OCI-LY7 (cell line): ENCODE measurements at regions not wholly inside any gene's neighbourhood (a gene's known extent, or its start where the extent isn't known, plus 50 kb on each side); places are given as distances from the start of the nearest gene placed in this dataset.

ENCODE experiments used
- CTCF ChIP-seq: fragments of 200-600 bp; sonication (generic); conservative IDR thresholded peaks from 2 replicates; pipeline ENCODE4 v1.5.1; 2014; ENCODE audit warnings: mild to moderate bottlenecking, antibody characterized with exemption, low read length, moderate library complexity, mixed read lengths
- EZH2phosphoT487 ChIP-seq: fragments of 200-600 bp; sonication (generic); IDR thresholded peaks from 2 replicates; pipeline ENCODE4 v1.6.1; 2018; ENCODE audit warnings: low read depth, borderline replicate concordance, mild to moderate bottlenecking, mixed run types, antibody characterized with exemption, low read length, moderate library complexity, mixed read lengths

- TF ChIP-seq CTCF (no peak), EZH2phosphoT487 (no peak)
These were observed 82.4 kb upstream of the BEND4 start for GRCh38 chr4:42234817-42235216.
